22Rv1 (cell line): ENCODE measurements at regions not wholly inside any gene's neighbourhood (a gene's known extent, or its start where the extent isn't known, plus 50 kb on each side); places are given as distances from the start of the nearest gene placed in this dataset.

Experiments
- CTCF ChIP-seq: fragments of 450-650 bp; IDR thresholded peaks from 2 replicates; pipeline ENCODE4 v1.5.1; 2017; ENCODE audit warnings: mild to moderate bottlenecking
- ZFX ChIP-seq: fragments of 450-650 bp; IDR thresholded peaks from 2 replicates; pipeline ENCODE4 v1.6.1; 2017; ENCODE audit warnings: antibody characterized with exemption, borderline replicate concordance

DNA sequence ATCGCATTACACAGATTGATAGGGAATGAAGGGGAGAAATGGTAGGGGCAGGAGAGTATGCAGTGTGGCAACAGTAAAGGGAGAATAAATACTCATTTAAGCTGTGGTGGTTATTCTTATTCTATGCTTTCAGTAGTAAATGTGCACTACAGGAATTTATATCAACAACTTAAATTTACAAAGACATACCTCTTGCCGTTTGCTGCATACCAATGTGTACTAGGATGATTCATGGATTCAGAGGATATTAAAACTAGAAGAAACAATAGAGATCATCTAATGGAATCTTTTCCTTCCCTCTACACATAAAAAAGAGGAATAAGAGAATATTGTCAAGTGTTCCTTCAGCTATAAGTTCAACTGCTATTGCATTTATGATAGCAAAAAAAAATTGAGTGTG is 103.3 kb upstream of the RASA1 start:
- no peak for TF ChIP-seq CTCF
- TF ChIP-seq ZFX, result no peak
